Loucy (cell line): ENCODE measurements at regions not wholly inside any gene's neighbourhood (a gene's known extent, or its start where the extent isn't known, plus 50 kb on each side); places are given as distances from the start of the nearest gene placed in this dataset.

ENCODE experiments used
- H2AFZ ChIP-seq: fragments of 200-600 bp; sonication (generic); 2 replicates; pipeline ENCODE4 v1.6.0; 2016; ENCODE audit warnings: antibody characterized with exemption, mild to moderate bottlenecking, low read length, moderate library complexity
- H3F3A ChIP-seq: fragments of 200-600 bp; 2 replicates; pipeline ENCODE4 v1.6.0; 2016; ENCODE audit warnings: antibody characterized with exemption, low read depth, mild to moderate bottlenecking
- H3K27me3 ChIP-seq: fragments of 200-600 bp; sonication (generic); 2 replicates; pipeline ENCODE4 v1.6.1; 2014; ENCODE audit warnings: low read length, mild to moderate bottlenecking; ENCODE audit not compliant: insufficient read depth, poor library complexity, severe bottlenecking
- H3K36me3 ChIP-seq: fragments of 200-600 bp; sonication (generic); 2 replicates; pipeline ENCODE4 v1.6.1; 2016; ENCODE audit warnings: low read length; ENCODE audit not compliant: insufficient read depth
- H3K4me1 ChIP-seq: fragments of 200-600 bp; sonication (generic); 2 replicates; pipeline ENCODE4 v1.5.1; 2014; ENCODE audit warnings: low read length, mild to moderate bottlenecking; ENCODE audit not compliant: insufficient read depth, poor library complexity, severe bottlenecking
- H3K4me2 ChIP-seq: fragments of 200-600 bp; sonication (generic); 2 replicates; pipeline ENCODE4 v1.6.0; 2014; ENCODE audit warnings: antibody characterized with exemption, low read length, low read depth, mild to moderate bottlenecking; ENCODE audit not compliant: poor library complexity, severe bottlenecking
- H3K4me3 ChIP-seq: fragments of 200-600 bp; sonication (generic); 2 replicates; pipeline ENCODE4 v1.5.1; 2014; ENCODE audit warnings: low read length, mild to moderate bottlenecking, mixed read lengths; ENCODE audit not compliant: poor library complexity, severe bottlenecking
- H3K79me2 ChIP-seq: fragments of 200-600 bp; sonication (generic); 2 replicates; pipeline ENCODE4 v1.6.1; 2014; ENCODE audit warnings: low read length; ENCODE audit not compliant: insufficient read depth
- H3K9ac ChIP-seq: fragments of 200-600 bp; sonication (generic); 2 replicates; pipeline ENCODE4 v1.6.0; 2014; ENCODE audit warnings: mild to moderate bottlenecking, low read depth, low read length, moderate library complexity; ENCODE audit not compliant: poor library complexity, severe bottlenecking
- H3K9me2 ChIP-seq: fragments of 200-600 bp; sonication (generic); replicated peaks from 2 replicates; pipeline ENCODE4 v1.6.1; 2016; ENCODE audit warnings: low read depth, low read length, mixed read lengths
- H3K9me3 ChIP-seq: fragments of 200-600 bp; sonication (generic); 2 replicates; pipeline ENCODE4 v1.6.1; 2014; ENCODE audit warnings: mild to moderate bottlenecking, antibody characterized with exemption, low read length, low read depth; ENCODE audit not compliant: insufficient read depth
- H4K20me1 ChIP-seq: fragments of 200-600 bp; sonication (generic); 2 replicates; pipeline ENCODE4 v1.6.0; 2014; ENCODE audit warnings: antibody characterized with exemption, low read length, mild to moderate bottlenecking; ENCODE audit not compliant: insufficient read depth, poor library complexity, severe bottlenecking
- EZH2phosphoT487 ChIP-seq: fragments of 200-600 bp; IDR thresholded peaks from 2 replicates; pipeline ENCODE4 v1.6.1; 2018; ENCODE audit warnings: antibody characterized with exemption, mild to moderate bottlenecking, moderate library complexity, borderline replicate concordance
- TF ChIP-seq, protein P1 (sequence below): fragments of 200-600 bp; sonication (generic); conservative IDR thresholded peaks from 2 replicates; pipeline ENCODE4 v1.5.1; 2014; ENCODE audit warnings: mild to moderate bottlenecking, antibody characterized with exemption, low read length

GRCh38 chr9:126240835-126241234 lies 85.8 kb upstream of the MVB12B start:
- Histone ChIP-seq H3F3A (no peaks in the 10 kb centered on the region), H3K9ac (no peak overlapping the region), H3K27me3 (no peaks in the 10 kb centered on the region), H3K36me3 (no peaks in the 10 kb centered on the region), H3K79me2 (no peaks in the 10 kb centered on the region), H3K9me3 (no peaks in the 10 kb centered on the region; the same call in 1 of the 2 replicates), H3K4me3 (no peak overlapping the region), H3K9me2 (no peaks in the 10 kb centered on the region), H4K20me1 (no peaks in the 10 kb centered on the region), H2AFZ (no peak overlapping the region), H3K4me1 (no peaks in the 10 kb centered on the region), H3K4me2 (no peak overlapping the region)
- TF ChIP-seq, protein P1, sequence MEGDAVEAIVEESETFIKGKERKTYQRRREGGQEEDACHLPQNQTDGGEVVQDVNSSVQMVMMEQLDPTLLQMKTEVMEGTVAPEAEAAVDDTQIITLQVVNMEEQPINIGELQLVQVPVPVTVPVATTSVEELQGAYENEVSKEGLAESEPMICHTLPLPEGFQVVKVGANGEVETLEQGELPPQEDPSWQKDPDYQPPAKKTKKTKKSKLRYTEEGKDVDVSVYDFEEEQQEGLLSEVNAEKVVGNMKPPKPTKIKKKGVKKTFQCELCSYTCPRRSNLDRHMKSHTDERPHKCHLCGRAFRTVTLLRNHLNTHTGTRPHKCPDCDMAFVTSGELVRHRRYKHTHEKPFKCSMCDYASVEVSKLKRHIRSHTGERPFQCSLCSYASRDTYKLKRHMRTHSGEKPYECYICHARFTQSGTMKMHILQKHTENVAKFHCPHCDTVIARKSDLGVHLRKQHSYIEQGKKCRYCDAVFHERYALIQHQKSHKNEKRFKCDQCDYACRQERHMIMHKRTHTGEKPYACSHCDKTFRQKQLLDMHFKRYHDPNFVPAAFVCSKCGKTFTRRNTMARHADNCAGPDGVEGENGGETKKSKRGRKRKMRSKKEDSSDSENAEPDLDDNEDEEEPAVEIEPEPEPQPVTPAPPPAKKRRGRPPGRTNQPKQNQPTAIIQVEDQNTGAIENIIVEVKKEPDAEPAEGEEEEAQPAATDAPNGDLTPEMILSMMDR: no peak
- no peak for TF ChIP-seq EZH2phosphoT487

- Histone ChIP-seq H3K9me2 (no peaks in the 10 kb centered on the region), H2AFZ (no peak overlapping the region), H3K27me3 (peaks cover 5% of the 10 kb centered on the region), H3K9ac (no peak overlapping the region), H4K20me1 (no peaks in the 10 kb centered on the region), H3K4me2 (no peak overlapping the region), H3K4me3 (no peak overlapping the region), H3K36me3 (no peaks in the 10 kb centered on the region), H3K79me2 (no peaks in the 10 kb centered on the region), H3F3A (no peaks in the 10 kb centered on the region), H3K9me3 (peaks cover 5% of the 10 kb centered on the region; the same call in 1 of the 2 replicates), H3K4me1 (no peaks in the 10 kb centered on the region)
- TF ChIP-seq EZH2phosphoT487: no peak
- TF ChIP-seq, protein P1: no peak
These were observed 77.9 kb upstream of the MVB12B start for GRCh38 chr9:126248680-126249079.

- Histone ChIP-seq H3K79me2 (no peaks in the 10 kb centered on the region), H4K20me1 (no peaks in the 10 kb centered on the region), H3K27me3 (peaks cover 28% of the 10 kb centered on the region), H3K4me1 (no peaks in the 10 kb centered on the region), H3F3A (no peaks in the 10 kb centered on the region), H3K36me3 (no peaks in the 10 kb centered on the region), H3K9me3 (no peaks in the 10 kb centered on the region), H2AFZ (no peak overlapping the region), H3K4me3 (no peak overlapping the region), H3K9ac (no peak overlapping the region), H3K9me2 (no peaks in the 10 kb centered on the region), H3K4me2 (no peak overlapping the region)
- TF ChIP-seq EZH2phosphoT487: no peak
- TF ChIP-seq, protein P1: no peak
These were observed 64.9 kb upstream of the MVB12B start for GRCh38 chr9:126261584-126262356.
